H7 (cell line): ENCODE measurements at regions not wholly inside any gene's neighbourhood (a gene's known extent, or its start where the extent isn't known, plus 50 kb on each side); places are given as distances from the start of the nearest gene placed in this dataset.
"Not testable (repeated sequence)": the region's sequence is repeated elsewhere in the genome, so short reads cannot be mapped to it uniquely, and the experiment has no call there.

Experiments used
- DNase-seq: peaks from one replicate; pipeline ENCODE4 v3.0.0; 2012
- H3K27me3 ChIP-seq: 2 replicates; pipeline ENCODE4 v1.6.0; 2011; ENCODE audit warnings: mild to moderate bottlenecking, low read length; ENCODE audit not compliant: control insufficient read depth, insufficient read depth
- H3K36me3 ChIP-seq: replicated peaks from 2 replicates; pipeline ENCODE4 v1.5.1; 2011; ENCODE audit warnings: low read length; ENCODE audit not compliant: control insufficient read depth, insufficient read depth
- H3K4me3 ChIP-seq: 2 replicates; pipeline ENCODE4 v1.5.1; 2011; ENCODE audit warnings: low read depth, mild to moderate bottlenecking, control low read depth, low read length, moderate library complexity; ENCODE audit not compliant: insufficient read depth

DNA sequence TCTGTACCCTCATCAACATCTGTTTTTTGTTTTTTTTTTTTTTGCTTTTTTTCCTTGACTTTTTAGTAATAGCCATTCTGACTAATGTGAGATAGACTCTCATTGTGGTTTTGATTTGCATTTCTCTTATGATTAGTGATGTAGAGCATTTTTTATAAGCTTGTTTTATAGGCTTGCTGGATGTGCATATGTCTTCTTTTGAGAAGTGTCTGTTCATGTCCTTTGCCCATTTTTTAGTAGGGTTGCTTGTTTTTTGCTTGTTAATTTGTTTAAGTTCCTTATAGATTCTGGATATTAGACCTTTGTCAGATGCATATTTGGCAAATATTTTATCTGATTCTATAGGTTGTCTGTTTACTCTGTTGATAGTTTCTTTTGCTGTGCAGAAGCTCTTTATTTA lies 53.5 kb upstream of the FAR1 start:
- DNase-seq, H3K27me3 ChIP-seq: not testable (repeated sequence)

DNA sequence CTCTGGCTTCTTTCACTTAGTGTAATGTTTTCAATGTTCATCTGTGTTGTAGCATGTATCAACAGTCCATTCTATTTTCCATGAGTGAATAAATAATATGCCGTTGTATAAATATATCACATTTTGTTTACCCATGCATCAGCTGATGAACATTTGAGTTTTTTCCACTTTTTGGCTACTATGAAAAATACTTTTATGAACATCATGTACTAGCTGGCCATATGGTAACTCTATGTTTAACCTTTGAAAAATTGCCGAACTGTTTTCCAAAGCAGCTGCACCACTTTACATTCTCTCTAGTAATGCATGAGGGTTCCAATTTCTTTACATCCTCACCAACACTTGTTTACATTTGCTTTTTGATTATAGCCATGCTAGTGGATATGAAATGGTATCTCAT lies 59.8 kb upstream of the FAR1 start:
- H3K27me3 ChIP-seq, result no peaks in the 10 kb centered on the region
- no peak overlapping the region for H3K4me3 ChIP-seq
- DNase-seq, result no peak
- no peaks in the 10 kb centered on the region for H3K36me3 ChIP-seq

More for the DNA sequence above, 53.5 kb upstream of the FAR1 start:
- H3K36me3 ChIP-seq, H3K4me3 ChIP-seq: not testable (repeated sequence)

DNA sequence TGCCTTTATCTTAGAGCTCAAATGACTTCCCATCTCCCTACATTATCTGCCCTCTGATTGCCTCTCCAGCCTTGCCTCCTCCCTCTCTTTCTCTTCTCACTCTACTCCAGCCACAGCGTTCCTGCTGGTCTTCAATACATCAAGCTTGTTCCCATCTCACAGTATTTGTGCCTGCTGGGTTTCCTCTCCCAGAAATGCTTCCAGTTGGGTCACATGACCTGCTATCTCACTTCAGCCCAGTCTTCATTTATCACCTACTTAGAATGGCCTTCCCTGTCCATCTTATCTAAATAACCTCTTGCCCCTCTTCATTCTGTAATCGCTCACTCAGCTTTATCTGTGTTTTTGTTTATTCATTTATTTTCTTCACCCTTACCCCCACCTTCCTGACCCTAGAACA lies 61.8 kb upstream of the FAR1 start:
- no peak for DNase-seq
- H3K36me3 ChIP-seq, result no peaks in the 10 kb centered on the region
- no peak overlapping the region for H3K4me3 ChIP-seq
- H3K27me3 ChIP-seq, result no peaks in the 10 kb centered on the region

DNA sequence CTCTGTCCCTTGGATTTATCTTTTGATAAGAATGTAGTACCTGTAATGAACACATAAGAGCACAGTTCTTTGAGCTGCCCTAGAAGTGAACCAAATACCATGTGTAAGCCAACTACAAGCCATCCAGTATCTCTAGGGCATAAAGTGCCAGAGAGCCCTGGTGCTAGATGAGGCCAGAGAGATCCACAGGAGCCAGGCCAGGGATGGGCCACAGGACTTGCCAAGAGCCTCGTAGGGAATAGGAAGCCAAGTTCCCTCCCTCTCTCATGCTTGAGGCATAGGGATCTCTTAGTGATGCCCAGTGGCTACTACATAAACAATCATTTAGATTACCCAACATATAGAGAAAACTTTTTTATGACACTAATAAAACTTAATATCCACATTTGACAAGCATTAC lies 64.8 kb upstream of the FAR1 start:
- H3K27me3 ChIP-seq, result no peaks in the 10 kb centered on the region
- DNase-seq, result no peak
- H3K36me3 ChIP-seq, result no peaks in the 10 kb centered on the region
- no peak overlapping the region for H3K4me3 ChIP-seq

DNA sequence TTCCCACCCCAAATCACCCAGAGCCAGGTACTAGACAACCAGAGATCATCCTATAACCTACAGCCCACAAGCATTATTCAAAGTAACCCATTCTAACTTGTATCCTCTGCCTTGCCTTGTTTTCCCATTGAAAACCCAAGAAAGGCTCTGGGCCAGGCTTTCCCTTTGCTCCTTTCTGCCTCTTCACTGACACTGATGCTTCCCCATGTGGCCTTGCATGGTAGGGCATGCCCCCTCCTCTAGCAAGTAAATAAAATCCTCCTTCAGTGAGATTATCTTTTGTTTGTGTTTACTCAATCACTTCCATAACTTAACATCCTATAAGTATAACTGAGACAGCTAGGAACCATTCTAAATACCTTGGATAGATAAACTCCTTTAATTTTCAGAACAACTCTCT lies 65.6 kb upstream of the FAR1 start:
- Histone ChIP-seq H3K27me3 (no peaks in the 10 kb centered on the region), H3K36me3 (no peaks in the 10 kb centered on the region), H3K4me3 (no peak overlapping the region)
- DNase-seq, result peak; percentile 13

DNA sequence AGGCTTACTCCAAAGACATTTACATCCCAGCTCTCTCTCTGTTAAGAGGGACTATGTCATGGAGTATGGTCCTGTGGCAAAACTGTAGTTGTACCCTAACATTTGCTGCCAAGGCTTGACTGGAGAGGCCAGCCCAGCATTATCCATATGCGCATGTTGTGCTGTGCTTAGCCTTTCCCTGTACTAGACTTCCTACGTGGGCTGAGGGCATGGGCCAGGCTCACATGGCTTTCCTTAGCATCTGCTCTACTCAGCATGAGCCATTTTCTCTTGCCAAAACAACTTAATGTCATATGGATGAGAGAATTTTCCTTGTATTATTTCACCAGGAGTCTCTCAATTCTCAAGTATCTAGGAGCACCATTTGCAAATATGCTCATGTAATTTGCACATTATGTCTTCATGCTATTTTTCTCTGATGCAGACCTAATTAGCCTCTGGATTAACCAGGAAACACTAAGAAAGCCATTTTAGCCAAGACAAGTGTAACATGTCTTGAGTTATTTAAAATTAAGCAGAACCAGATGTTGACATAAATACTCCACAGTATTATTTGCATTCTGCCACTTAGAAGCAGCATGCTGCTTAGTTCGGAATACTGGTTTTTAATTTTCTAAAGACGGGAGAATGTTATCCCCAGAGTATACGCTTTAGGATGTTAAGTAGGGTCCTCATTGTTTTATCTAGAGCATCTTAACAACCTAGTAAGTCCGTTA lies 71.7 kb upstream of the FAR1 start:
- no peak for DNase-seq

DNA sequence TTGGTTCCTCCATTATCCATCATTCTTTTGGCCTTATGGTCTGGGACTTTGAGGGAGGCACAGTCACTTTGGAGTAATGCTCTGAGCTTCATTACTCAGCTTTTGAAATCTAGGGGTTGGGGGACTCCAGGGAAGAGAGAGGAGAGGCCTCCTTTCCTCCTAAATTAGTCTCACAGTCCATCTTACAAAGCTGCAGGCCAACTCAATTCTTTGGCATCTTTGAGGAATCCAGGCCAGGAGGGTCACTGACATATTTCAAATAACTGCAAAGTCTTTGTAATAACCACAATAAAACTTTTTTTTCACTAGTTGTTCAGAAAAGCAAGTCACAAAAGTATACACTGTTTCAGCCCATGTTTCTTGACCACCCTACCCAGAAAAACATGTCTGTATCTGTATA lies 73.3 kb upstream of the FAR1 start:
- no peaks in the 10 kb centered on the region for H3K27me3 ChIP-seq
- no peaks in the 10 kb centered on the region for H3K36me3 ChIP-seq
- no peak overlapping the region for H3K4me3 ChIP-seq
- DNase-seq, result no peak

More for the DNA sequence above, 71.7 kb upstream of the FAR1 start:
- no peaks in the 10 kb centered on the region for H3K27me3 ChIP-seq
- no peak overlapping the region for H3K4me3 ChIP-seq
- no peaks in the 10 kb centered on the region for H3K36me3 ChIP-seq

DNA sequence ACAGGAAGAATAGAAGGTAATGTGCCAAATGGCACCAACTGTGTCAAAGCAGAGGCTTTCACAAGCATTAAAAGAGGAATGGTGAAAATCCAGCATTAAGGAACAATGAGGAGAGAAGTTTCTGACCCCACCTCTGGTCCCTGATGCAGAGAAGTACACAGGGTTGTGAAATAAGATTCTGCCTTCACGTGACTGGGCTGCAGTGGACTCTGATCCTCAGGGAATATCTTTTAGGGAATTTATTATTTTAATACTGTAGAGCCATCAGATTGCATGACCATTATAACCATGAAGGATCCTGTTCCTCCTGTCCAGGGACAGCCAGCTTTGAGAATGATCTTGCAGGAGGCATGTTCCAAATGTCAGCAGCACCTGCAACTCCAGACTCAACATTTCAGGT lies 74.4 kb upstream of the FAR1 start:
- Histone ChIP-seq H3K4me3 (no peak overlapping the region), H3K27me3 (no peaks in the 10 kb centered on the region), H3K36me3 (no peaks in the 10 kb centered on the region)
- no peak for DNase-seq

DNA sequence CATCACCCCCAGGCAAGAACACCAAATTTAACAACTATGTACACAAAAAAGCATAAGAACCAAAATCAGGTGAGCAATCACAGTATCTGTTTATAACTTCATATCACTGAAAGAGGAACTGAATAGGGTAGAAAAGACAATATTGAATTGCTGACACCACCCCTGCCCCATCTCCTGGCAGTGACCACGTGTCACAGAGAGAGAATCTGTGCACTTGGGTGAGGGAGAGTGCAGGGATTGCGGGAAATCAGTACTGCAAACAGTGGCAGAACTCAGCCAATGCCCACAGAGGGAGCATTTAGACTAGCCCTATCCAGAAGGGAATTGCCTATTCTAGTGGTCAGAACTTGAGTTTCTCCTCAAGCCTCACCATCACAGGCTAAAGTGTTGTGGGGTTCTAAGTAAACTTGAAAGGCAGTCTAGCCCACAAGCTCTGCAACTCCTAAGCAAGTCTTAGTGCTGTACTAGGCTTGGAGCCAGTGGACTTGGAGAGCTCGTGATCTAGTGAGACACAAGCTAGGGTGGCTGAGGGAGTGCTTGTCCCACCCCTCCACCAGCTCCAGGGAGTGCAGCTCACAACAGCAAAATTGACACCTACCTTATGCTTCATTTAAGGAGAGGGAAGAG lies 82.8 kb upstream of the PTH start:
- DNase-seq, result no peak
- Histone ChIP-seq H3K36me3 (no peaks in the 10 kb centered on the region), H3K27me3 (no peaks in the 10 kb centered on the region), H3K4me3 (no peak overlapping the region)

DNA sequence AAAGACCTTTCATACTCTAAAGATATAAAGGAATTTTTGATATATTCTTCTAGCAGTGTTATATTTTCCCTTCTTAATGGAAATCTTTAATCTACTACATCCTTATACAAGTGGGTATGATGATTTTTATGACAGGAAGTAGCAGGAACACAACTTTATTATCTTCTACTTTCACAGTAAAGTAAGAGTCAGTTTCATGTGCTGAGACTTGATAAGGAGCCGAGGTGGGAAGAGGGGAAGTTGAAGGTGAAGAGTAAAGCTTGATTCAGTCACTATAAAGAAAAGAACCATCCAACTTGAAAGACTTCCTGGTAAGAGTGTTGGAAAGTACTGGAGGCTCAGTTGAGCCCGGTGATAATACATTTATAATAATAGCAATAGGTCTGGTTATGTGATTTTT lies 82.1 kb upstream of the PTH start:
- H3K36me3 ChIP-seq, result no peaks in the 10 kb centered on the region
- H3K27me3 ChIP-seq, result no peaks in the 10 kb centered on the region
- H3K4me3 ChIP-seq, result no peak overlapping the region
- no peak for DNase-seq

DNA sequence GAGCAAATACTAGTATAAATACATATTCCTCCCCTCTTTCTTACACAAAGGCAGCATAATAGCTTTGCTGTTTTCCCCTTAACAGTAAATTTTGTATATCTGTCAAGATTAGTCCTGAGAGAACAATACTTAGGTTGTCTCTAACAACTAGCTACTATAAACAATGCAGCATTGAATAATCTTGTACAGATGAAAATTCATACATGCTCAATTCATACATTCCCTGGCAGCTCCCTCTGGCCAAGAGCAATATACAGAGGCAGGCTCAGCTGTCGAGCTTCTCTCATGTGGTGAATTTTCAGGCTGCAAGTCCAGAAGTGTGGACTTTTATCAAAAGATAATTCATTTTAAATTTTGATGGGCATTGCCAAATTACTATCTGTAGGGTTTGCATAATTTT lies 81.2 kb upstream of the PTH start:
- no peaks in the 10 kb centered on the region for H3K36me3 ChIP-seq
- no peaks in the 10 kb centered on the region for H3K27me3 ChIP-seq
- H3K4me3 ChIP-seq, result no peak overlapping the region
- no peak for DNase-seq

DNA sequence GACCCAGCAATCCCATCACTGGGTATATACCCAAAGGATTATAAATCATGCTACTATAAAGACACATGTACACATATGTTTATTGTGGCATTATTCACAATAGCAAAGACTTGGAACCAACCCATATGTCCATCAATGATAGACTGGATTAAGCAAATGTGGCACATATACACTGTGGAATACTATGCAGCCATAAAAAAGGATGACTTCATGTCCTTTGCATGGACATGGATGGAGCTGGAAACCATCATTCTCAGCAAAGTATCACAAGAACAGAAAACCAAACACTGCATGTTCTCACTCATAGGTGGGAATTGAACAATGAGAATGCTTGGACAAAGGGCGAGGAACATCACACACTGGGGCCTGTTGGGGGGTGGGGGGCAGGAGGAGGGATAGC lies 79.6 kb upstream of the PTH start:
- not testable (repeated sequence) for H3K36me3 ChIP-seq, H3K4me3 ChIP-seq, DNase-seq

DNA sequence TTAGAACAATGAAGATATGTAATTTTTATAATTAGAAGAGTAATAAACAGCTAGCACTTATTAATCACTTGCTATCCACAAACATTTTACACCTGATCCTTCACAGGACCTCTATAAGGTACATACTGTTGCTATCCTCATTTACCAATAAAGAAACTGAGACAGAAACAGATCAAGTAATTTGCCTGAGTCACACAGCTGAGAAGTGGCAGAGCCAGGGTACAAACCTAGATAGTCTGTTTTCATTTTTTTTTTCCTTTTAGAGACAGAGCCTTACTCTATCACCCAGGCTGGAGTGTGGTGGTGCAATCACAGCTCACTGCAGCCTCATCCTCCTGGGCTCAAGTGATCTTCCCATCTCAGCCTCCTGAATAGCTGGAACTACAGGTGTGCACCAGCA lies 71.8 kb upstream of the PTH start:
- Histone ChIP-seq H3K36me3 (no peaks in the 10 kb centered on the region), H3K4me3 (no peak overlapping the region), H3K27me3 (no peaks in the 10 kb centered on the region)
- no peak for DNase-seq

More for the DNA sequence above, 79.6 kb upstream of the PTH start:
- H3K27me3 ChIP-seq, result not testable (repeated sequence)

DNA sequence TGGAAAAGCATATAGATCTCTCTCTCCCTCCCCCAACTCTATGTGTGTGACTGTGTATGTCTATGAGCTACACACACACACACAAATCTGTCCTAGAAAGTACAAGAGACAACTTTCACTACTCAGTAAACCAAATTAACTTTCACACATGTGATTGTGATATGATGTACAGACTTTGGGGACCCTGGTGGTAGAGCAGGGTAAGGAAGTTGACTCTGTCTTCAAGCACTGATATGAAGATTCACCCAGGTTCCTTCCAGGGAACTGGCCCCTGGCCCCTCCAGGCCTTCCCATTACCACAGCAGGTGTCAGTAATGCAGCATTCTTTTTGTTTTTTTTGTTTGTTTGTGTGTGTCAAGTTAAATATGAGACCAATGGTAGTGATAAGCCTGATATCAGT lies 66.1 kb upstream of the PTH start:
- H3K27me3 ChIP-seq, result no peaks in the 10 kb centered on the region; the same call in 1 of the 2 replicates
- H3K36me3 ChIP-seq, result no peaks in the 10 kb centered on the region
- no peak for DNase-seq
- no peak overlapping the region for H3K4me3 ChIP-seq

DNA sequence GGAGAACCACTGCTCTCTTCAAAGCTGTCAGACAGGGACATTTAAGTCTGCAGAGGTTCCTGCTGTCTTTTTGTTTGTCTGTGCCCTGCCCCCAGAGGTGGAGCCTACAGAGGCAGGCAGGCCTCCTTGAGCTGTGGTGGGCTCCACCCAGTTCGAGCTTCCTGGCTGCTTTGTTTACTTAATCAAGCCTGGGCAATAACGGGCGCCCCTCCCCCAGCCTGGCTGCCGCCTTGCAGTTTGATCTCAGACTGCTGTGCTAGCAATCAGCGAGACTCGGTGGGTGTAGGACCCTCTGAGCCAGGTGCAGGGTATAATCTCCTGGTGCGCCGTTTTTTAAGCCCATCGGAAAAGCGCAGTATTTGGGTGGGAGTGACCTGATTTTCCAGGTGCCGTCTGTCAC lies 64.5 kb upstream of the PTH start:
- not testable (repeated sequence) for H3K36me3 ChIP-seq, H3K4me3 ChIP-seq, DNase-seq, H3K27me3 ChIP-seq
